ENCODE measurements at regions not wholly inside any gene's neighbourhood (a gene's known extent, or its start where the extent isn't known, plus 50 kb on each side); places are given as distances from the start of the nearest gene placed in this dataset.

- Histone ChIP-seq H3K27me3 (ENCODE audit: control insufficient read depth, insufficient read depth, low read length) (no peaks in the 10 kb centered on the region), H3K36me3 (ENCODE audit: control insufficient read depth, insufficient read depth, low read length) (no peaks in the 10 kb centered on the region), H3K4me1 (ENCODE audit: control insufficient read depth, insufficient read depth, low read length) (no peaks in the 10 kb centered on the region), H3K4me3 (ENCODE audit: low read length) (no peak overlapping the region), H3K27ac (ENCODE audit: low read length) (no peak overlapping the region), H3K9me3 (ENCODE audit: control insufficient read depth, low read depth, low read length) (no peaks in the 10 kb centered on the region)
- DNase-seq: no peak
- WGBS (ENCODE audit: insufficient coverage, low lambda C conversion rate): no CpG with 5 or more reads among the region's 2 CpGs
These were observed 1102.5 kb downstream of the AMY1C start for GRCh38 chr1:104852151-104852550.

- DNase-seq: no peak
- no CpG with 5 or more reads among the region's 2 CpGs for WGBS (ENCODE audit: insufficient coverage, low lambda C conversion rate)
- Histone ChIP-seq H3K36me3 (ENCODE audit: control insufficient read depth, insufficient read depth, low read length) (no peaks in the 10 kb centered on the region), H3K4me1 (ENCODE audit: control insufficient read depth, insufficient read depth, low read length) (no peaks in the 10 kb centered on the region), H3K27ac (ENCODE audit: low read length) (no peak overlapping the region), H3K27me3 (ENCODE audit: control insufficient read depth, insufficient read depth, low read length) (no peaks in the 10 kb centered on the region), H3K4me3 (ENCODE audit: low read length) (no peak overlapping the region), H3K9me3 (ENCODE audit: control insufficient read depth, low read depth, low read length) (no peaks in the 10 kb centered on the region)
These were observed 1103.6 kb downstream of the AMY1C start for GRCh38 chr1:104853276-104853675.

DNA sequence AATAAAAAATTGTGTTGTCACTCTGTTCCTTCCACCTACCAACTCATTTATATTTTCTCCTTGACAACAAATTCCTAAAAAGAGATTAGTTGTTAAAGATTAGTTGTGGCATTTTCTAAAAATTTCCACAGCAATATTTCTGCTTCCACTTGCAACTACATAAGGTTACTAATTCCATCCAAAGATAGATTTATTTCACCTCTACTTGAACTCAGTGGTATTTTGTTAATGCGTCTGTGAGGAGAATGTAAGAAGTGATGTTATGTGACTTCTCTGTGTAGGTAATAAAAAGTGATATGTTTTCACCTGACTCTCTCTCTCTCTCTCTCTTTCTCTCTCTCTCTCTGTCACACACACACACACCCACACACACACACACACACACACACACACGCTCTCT lies 1104.8 kb downstream of the AMY1C start:
- no peak for DNase-seq
- Histone ChIP-seq H3K36me3 (ENCODE audit: control insufficient read depth, insufficient read depth, low read length) (no peaks in the 10 kb centered on the region), H3K27me3 (ENCODE audit: control insufficient read depth, insufficient read depth, low read length) (no peaks in the 10 kb centered on the region), H3K4me1 (ENCODE audit: control insufficient read depth, insufficient read depth, low read length) (no peaks in the 10 kb centered on the region), H3K9me3 (ENCODE audit: control insufficient read depth, low read depth, low read length) (no peaks in the 10 kb centered on the region), H3K4me3 (ENCODE audit: low read length) (no peak overlapping the region), H3K27ac (ENCODE audit: low read length) (no peak overlapping the region)
- WGBS (ENCODE audit: insufficient coverage, low lambda C conversion rate): no CpG with 5 or more reads among the region's 2 CpGs

- Histone ChIP-seq H3K9me3 (ENCODE audit: control insufficient read depth, low read depth, low read length) (no peaks in the 10 kb centered on the region), H3K4me3 (ENCODE audit: low read length) (no peak overlapping the region), H3K27ac (ENCODE audit: low read length) (no peak overlapping the region), H3K27me3 (ENCODE audit: control insufficient read depth, insufficient read depth, low read length) (no peaks in the 10 kb centered on the region), H3K36me3 (ENCODE audit: control insufficient read depth, insufficient read depth, low read length) (no peaks in the 10 kb centered on the region), H3K4me1 (ENCODE audit: control insufficient read depth, insufficient read depth, low read length) (no peaks in the 10 kb centered on the region)
- WGBS (ENCODE audit: insufficient coverage, low lambda C conversion rate): no CpG with 5 or more reads among the region's 3 CpGs
- no peak for DNase-seq
These were observed 1105.9 kb downstream of the AMY1C start for GRCh38 chr1:104855550-104855949.

GRCh38 chr1:104856091-104856490 lies 1106.4 kb downstream of the AMY1C start:
- H3K36me3 ChIP-seq (ENCODE audit: control insufficient read depth, insufficient read depth, low read length): no peaks in the 10 kb centered on the region
- no CpG with 5 or more reads among the region's 16 CpGs for WGBS (ENCODE audit: insufficient coverage, low lambda C conversion rate)
- DNase-seq: no peak

DNA sequence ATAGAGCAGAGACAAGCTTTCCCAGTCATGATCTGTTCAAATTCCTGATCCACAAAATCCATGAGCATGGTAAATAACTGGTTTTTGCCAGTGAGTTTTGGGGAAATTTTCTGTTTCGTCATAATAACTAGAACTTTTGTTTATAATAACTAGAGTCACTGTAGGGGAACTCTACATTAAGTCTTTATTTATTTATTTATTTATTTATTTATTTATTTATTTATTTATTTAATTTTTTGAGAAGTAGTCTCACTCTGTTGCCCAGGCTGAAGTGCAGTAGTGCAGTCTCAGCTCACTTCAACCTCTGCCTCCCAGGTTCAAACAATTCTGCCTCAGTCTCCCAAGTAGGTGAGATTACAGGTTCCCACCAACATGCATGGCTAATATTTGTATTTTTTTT lies 1106.8 kb downstream of the AMY1C start:
- no peaks in the 10 kb centered on the region for H3K9me3 ChIP-seq (ENCODE audit: control insufficient read depth, low read depth, low read length)
- no peaks in the 10 kb centered on the region for H3K27me3 ChIP-seq (ENCODE audit: control insufficient read depth, insufficient read depth, low read length)
- H3K4me3 ChIP-seq (ENCODE audit: low read length): no peak overlapping the region
- H3K27ac ChIP-seq (ENCODE audit: low read length): no peak overlapping the region
- H3K36me3 ChIP-seq (ENCODE audit: control insufficient read depth, insufficient read depth, low read length): no peaks in the 10 kb centered on the region
- WGBS (ENCODE audit: insufficient coverage, low lambda C conversion rate): 100% methylated on average over 1 of the region's 1 CpG
- DNase-seq: no peak
- no peaks in the 10 kb centered on the region for H3K4me1 ChIP-seq (ENCODE audit: control insufficient read depth, insufficient read depth, low read length)

More at GRCh38 chr1:104856091-104856490, 1106.4 kb downstream of the AMY1C start:
- Histone ChIP-seq H3K27me3 (ENCODE audit: control insufficient read depth, insufficient read depth, low read length) (no peaks in the 10 kb centered on the region), H3K27ac (ENCODE audit: low read length) (no peak overlapping the region), H3K4me1 (ENCODE audit: control insufficient read depth, insufficient read depth, low read length) (no peaks in the 10 kb centered on the region), H3K4me3 (ENCODE audit: low read length) (no peak overlapping the region), H3K9me3 (ENCODE audit: control insufficient read depth, low read depth, low read length) (no peaks in the 10 kb centered on the region)

DNA sequence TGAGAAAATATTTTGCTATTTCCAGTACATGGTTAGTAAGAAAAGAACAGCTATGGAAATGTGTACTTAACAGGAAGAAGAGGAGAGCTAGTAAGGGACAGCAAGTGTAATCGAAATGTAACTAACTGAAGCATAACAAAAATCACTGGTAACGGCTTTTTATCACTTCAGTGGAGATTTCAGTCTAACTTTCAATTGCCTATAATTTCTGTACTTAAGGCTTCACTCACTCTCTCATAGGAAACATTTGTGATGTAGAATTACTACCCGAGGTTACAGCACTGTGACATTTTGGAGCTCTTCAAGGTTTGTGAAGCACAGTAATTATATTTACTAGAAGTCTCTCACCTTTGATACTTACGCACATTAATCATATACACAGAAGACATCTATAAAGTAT lies 1119.1 kb downstream of the AMY1C start:
- H3K9me3 ChIP-seq (ENCODE audit: control insufficient read depth, low read depth, low read length): no peaks in the 10 kb centered on the region
- no peaks in the 10 kb centered on the region for H3K27me3 ChIP-seq (ENCODE audit: control insufficient read depth, insufficient read depth, low read length)
- H3K36me3 ChIP-seq (ENCODE audit: control insufficient read depth, insufficient read depth, low read length): no peaks in the 10 kb centered on the region
- WGBS (ENCODE audit: insufficient coverage, low lambda C conversion rate): 100% methylated on average over 1 of the region's 4 CpGs
- H3K4me3 ChIP-seq (ENCODE audit: low read length): no peak overlapping the region
- H3K27ac ChIP-seq (ENCODE audit: low read length): no peak overlapping the region
- no peaks in the 10 kb centered on the region for H3K4me1 ChIP-seq (ENCODE audit: control insufficient read depth, insufficient read depth, low read length)
- DNase-seq: peak in 1 of 2 donors; percentile 2

DNA sequence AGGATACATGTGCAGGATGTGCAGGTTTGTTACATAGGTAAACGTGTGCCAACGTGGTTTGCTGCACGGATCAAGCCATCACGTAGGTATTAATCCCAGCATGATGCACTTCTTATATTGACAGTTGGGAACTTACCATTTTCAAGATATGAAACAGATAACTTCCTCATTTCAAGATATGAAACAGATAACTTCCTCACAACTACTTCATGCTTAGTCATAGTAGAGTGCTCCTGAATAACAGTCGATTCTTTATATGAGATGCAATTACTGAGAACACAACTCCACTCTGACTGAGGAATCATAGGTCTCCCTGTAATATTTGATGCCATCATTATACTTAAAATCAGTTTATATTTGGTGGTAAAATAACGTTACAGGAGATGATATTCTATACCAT lies 1124.3 kb downstream of the AMY1C start:
- Histone ChIP-seq H3K27ac (ENCODE audit: low read length) (no peak overlapping the region), H3K4me1 (ENCODE audit: control insufficient read depth, insufficient read depth, low read length) (no peaks in the 10 kb centered on the region), H3K9me3 (ENCODE audit: control insufficient read depth, low read depth, low read length) (no peaks in the 10 kb centered on the region), H3K27me3 (ENCODE audit: control insufficient read depth, insufficient read depth, low read length) (no peaks in the 10 kb centered on the region), H3K4me3 (ENCODE audit: low read length) (no peak overlapping the region), H3K36me3 (ENCODE audit: control insufficient read depth, insufficient read depth, low read length) (no peaks in the 10 kb centered on the region)
- 80% methylated on average over 1 of the region's 6 CpGs for WGBS (ENCODE audit: insufficient coverage, low lambda C conversion rate)
- no peak for DNase-seq

- no peaks in the 10 kb centered on the region for H3K27me3 ChIP-seq (ENCODE audit: control insufficient read depth, insufficient read depth, low read length)
- H3K4me1 ChIP-seq (ENCODE audit: control insufficient read depth, insufficient read depth, low read length): no peaks in the 10 kb centered on the region
- H3K9me3 ChIP-seq (ENCODE audit: control insufficient read depth, low read depth, low read length): no peaks in the 10 kb centered on the region
- WGBS (ENCODE audit: insufficient coverage, low lambda C conversion rate): no CpG with 5 or more reads among the region's 5 CpGs
- H3K36me3 ChIP-seq (ENCODE audit: control insufficient read depth, insufficient read depth, low read length): no peaks in the 10 kb centered on the region
- DNase-seq: no peak
- H3K27ac ChIP-seq (ENCODE audit: low read length): no peak overlapping the region
- no peak overlapping the region for H3K4me3 ChIP-seq (ENCODE audit: low read length)
These were observed 1128.7 kb downstream of the AMY1C start for GRCh38 chr1:104878203-104878909.

DNA sequence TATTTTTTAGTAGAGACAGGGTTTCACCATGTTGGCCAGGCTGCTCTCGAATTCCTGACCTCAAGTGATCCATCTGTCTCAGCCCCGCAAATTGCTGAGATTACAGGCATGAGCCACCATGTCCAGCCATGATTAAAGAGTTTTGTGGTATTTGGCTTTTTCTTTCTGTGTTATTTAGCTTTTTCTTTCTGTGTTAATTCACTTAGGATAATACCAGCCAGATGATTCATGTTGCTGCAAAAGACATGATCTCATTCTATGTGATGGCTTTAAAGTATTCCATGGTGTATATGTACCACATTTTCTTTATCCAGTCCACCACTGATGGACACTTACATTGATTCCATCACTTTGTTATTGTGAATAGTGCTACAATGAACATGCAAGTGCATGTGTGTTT lies 1135.2 kb downstream of the AMY1C start:
- H3K27ac ChIP-seq (ENCODE audit: low read length): no peak overlapping the region
- H3K27me3 ChIP-seq (ENCODE audit: control insufficient read depth, insufficient read depth, low read length): no peaks in the 10 kb centered on the region
- no peak overlapping the region for H3K4me3 ChIP-seq (ENCODE audit: low read length)
- no peaks in the 10 kb centered on the region for H3K9me3 ChIP-seq (ENCODE audit: control insufficient read depth, low read depth, low read length)
- no peak for DNase-seq
- H3K36me3 ChIP-seq (ENCODE audit: control insufficient read depth, insufficient read depth, low read length): no peaks in the 10 kb centered on the region
- WGBS (ENCODE audit: insufficient coverage, low lambda C conversion rate): no CpG with 5 or more reads among the region's 2 CpGs
- H3K4me1 ChIP-seq (ENCODE audit: control insufficient read depth, insufficient read depth, low read length): no peaks in the 10 kb centered on the region

DNA sequence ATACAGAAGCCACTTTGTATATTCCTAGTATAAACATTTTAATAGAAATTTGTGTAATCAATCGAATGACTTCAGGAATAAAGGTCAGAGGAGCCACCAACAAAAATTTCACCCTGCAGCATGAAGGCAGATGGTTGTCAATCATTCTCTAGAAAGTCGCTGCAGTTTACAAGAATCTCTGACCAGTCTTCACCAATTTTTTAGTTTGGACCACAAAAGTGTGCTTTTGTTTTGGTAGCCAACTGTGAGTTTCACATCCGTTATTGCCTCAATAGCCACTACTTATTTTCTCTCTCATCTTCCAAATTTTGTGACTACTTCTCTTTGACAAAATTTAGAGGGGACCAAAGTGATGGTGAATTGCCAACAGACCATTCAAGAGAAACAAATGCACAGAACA lies 1155.6 kb downstream of the AMY1C start:
- DNase-seq: no peak
- H3K36me3 ChIP-seq (ENCODE audit: control insufficient read depth, insufficient read depth, low read length): no peaks in the 10 kb centered on the region
- H3K27me3 ChIP-seq (ENCODE audit: control insufficient read depth, insufficient read depth, low read length): no peaks in the 10 kb centered on the region
- 100% methylated on average over 1 of the region's 3 CpGs for WGBS (ENCODE audit: insufficient coverage, low lambda C conversion rate)
- H3K4me1 ChIP-seq (ENCODE audit: control insufficient read depth, insufficient read depth, low read length): no peaks in the 10 kb centered on the region
- no peak overlapping the region for H3K27ac ChIP-seq (ENCODE audit: low read length)
- no peaks in the 10 kb centered on the region for H3K9me3 ChIP-seq (ENCODE audit: control insufficient read depth, low read depth, low read length)
- H3K4me3 ChIP-seq (ENCODE audit: low read length): no peak overlapping the region

All from large intestine (tissue), 3 donors.